GM12891 (cell line): ENCODE measurements at regions not wholly inside any gene's neighbourhood (a gene's known extent, or its start where the extent isn't known, plus 50 kb on each side); places are given as distances from the start of the nearest gene placed in this dataset.

Source experiments
- POLR2A ChIP-seq: IDR thresholded peaks from 2 replicates; pipeline ENCODE4 v1.6.1; 2011; ENCODE audit warnings: low read depth, low read length, control low read depth
- POLR2AphosphoS5 ChIP-seq: IDR thresholded peaks from 2 replicates; pipeline ENCODE4 v1.6.1; 2011; ENCODE audit warnings: low read depth, low read length, control low read depth

GRCh38 chr7:39838326-39838725 lies 111.7 kb upstream of the CDK13 start:
- TF ChIP-seq POLR2AphosphoS5, result no peak
- TF ChIP-seq POLR2A, result no peak
